Tibial artery (tissue), 4 donors: ENCODE measurements at regions not wholly inside any gene's neighbourhood (a gene's known extent, or its start where the extent isn't known, plus 50 kb on each side); places are given as distances from the start of the nearest gene placed in this dataset.
A peak's percentile ranks its signal among the peaks of the same experiment; 100 is the strongest.

ENCODE experiments used
- DNase-seq, 2 donors: peaks; one replicate each; pipeline ENCODE4 v3.0.0-alpha.2; 2019
- H3K27ac ChIP-seq, 2 donors: fragments of 200-600 bp; sonication (generic) in 1 of 2; 1 replicate in 1 of 2; 2 replicates in 1 of 2; pipeline ENCODE4 v1.5.1; 2018 to 2019; ENCODE audit warnings: mild to moderate bottlenecking in 1 of 2
- H3K27me3 ChIP-seq, 2 donors: fragments of 200-600 bp; sonication (generic) in 1 of 2; one replicate each; pipeline versions ENCODE4 v1.5.1 to v1.6.0; 2016 to 2019
- H3K36me3 ChIP-seq, 3 donors: fragments of 200-600 bp; sonication (generic) in 2 of 3; one replicate each; pipeline ENCODE4 v1.5.1; 2016 to 2019; ENCODE audit warnings: mild to moderate bottlenecking in 2 of 3
- H3K4me1 ChIP-seq, 4 donors: fragments of 200-600 bp; sonication (generic) in 2 of 4; 1 replicate in 3 of 4; 2 replicates in 1 of 4; pipeline ENCODE4 v1.5.1; 2016 to 2019
- H3K4me3 ChIP-seq, 2 donors: fragments of 200-600 bp; sonication (generic) in 1 of 2; 1 replicate in 1 of 2; 2 replicates in 1 of 2; pipeline ENCODE4 v1.5.1; 2018 to 2019; ENCODE audit warnings: mild to moderate bottlenecking in 2 of 2
- H3K9me3 ChIP-seq, 3 donors: fragments of 200-600 bp; sonication (generic) in 1 of 3; one replicate each; pipeline ENCODE4 v1.5.1; 2016 to 2019
- intact Hi-C: fragments of 100-400 bp; cut with DNase I; formaldehyde crosslinking; loops from one replicate; pipeline ENCODE4 v1.15.0; 2023; ENCODE audit warnings: low total_unique reads
- TF ChIP-seq, protein P1 (sequence below), 2 experiments: fragments of 200-600 bp in 1 of 2; fragments of 450-650 bp in 1 of 2; IDR thresholded peaks; one replicate each; pipeline ENCODE4 v1.5.1; 2017 to 2019; ENCODE audit warnings: antibody characterized with exemption in 2 of 2, mild to moderate bottlenecking in 1 of 2, moderate library complexity in 1 of 2

DNA sequence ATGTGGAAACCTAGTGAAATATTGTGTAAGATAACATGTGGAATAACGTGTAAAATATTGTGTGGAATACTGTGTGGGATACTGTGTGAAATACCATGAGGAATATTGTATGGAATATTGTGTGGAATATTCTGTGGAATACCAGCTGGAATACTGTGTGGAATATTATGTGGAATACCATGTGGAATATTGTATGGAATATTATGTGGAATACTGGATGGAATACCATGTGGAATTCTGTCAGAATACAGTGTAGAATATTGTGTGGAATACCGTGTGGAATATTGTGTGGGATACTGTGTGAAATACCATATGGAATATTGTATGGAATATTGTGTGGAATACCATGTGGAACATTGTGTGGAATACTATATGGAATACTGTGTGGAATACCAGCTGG is 134.6 kb upstream of the CHST15 start:
- Histone ChIP-seq H3K4me1 (peaks cover 5 to 31% (median 28%) of the 10 kb centered on the region in 4 donors), H3K4me3 (no peak overlapping the region), H3K27me3 (no peaks in the 10 kb centered on the region), H3K27ac (no peak overlapping the region), H3K9me3 (no peaks in the 10 kb centered on the region), H3K36me3 (no peaks in the 10 kb centered on the region)
- DNase-seq: no peak
- intact Hi-C loops: loop anchor here (10.0 kb wide), 1 partner anchor 133 kb away; the partner anchor contains the start of gene CHST15
- TF ChIP-seq, protein P1, sequence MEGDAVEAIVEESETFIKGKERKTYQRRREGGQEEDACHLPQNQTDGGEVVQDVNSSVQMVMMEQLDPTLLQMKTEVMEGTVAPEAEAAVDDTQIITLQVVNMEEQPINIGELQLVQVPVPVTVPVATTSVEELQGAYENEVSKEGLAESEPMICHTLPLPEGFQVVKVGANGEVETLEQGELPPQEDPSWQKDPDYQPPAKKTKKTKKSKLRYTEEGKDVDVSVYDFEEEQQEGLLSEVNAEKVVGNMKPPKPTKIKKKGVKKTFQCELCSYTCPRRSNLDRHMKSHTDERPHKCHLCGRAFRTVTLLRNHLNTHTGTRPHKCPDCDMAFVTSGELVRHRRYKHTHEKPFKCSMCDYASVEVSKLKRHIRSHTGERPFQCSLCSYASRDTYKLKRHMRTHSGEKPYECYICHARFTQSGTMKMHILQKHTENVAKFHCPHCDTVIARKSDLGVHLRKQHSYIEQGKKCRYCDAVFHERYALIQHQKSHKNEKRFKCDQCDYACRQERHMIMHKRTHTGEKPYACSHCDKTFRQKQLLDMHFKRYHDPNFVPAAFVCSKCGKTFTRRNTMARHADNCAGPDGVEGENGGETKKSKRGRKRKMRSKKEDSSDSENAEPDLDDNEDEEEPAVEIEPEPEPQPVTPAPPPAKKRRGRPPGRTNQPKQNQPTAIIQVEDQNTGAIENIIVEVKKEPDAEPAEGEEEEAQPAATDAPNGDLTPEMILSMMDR (IDR thresholded peaks at IDR 0.05): no peak

GRCh38 chr10:124227055-124227975 is 133.9 kb upstream of the CHST15 start:
- intact Hi-C loops: loop anchor here (10.0 kb wide), 1 partner anchor 133 kb away; the partner anchor contains the start of gene CHST15
- peaks cover 5 to 38% (median 34%) of the 10 kb centered on the region in 4 donors for H3K4me1 ChIP-seq
- TF ChIP-seq, protein P1 (IDR thresholded peaks at IDR 0.05): no peak
- no peak overlapping the region for H3K27ac ChIP-seq
- H3K4me3 ChIP-seq: no peak overlapping the region
- H3K36me3 ChIP-seq: no peaks in the 10 kb centered on the region
- H3K27me3 ChIP-seq: no peaks in the 10 kb centered on the region
- no peak for DNase-seq
- no peaks in the 10 kb centered on the region for H3K9me3 ChIP-seq

GRCh38 chr10:124226271-124227054 is 133.1 kb upstream of the CHST15 start:
- Histone ChIP-seq H3K27me3 (no peaks in the 10 kb centered on the region), H3K4me3 (no peak overlapping the region), H3K9me3 (no peaks in the 10 kb centered on the region), H3K36me3 (no peaks in the 10 kb centered on the region), H3K27ac (peak overlapping the region; percentile 65 to 71), H3K4me1 (peaks cover 5 to 46% (median 42%) of the 10 kb centered on the region in 4 donors)
- intact Hi-C loops: loop anchor here (10.0 kb wide), 1 partner anchor 132 kb away; the partner anchor contains the start of gene CHST15
- no peak for DNase-seq
- TF ChIP-seq, protein P1 (IDR thresholded peaks at IDR 0.05): no peak

GRCh38 chr10:124225467-124226270 is 132.3 kb upstream of the CHST15 start:
- no peaks in the 10 kb centered on the region for H3K36me3 ChIP-seq
- H3K27ac ChIP-seq: peak overlapping the region; percentile 65 to 71
- no peaks in the 10 kb centered on the region for H3K27me3 ChIP-seq
- TF ChIP-seq, protein P1 (IDR thresholded peaks at IDR 0.05): no peak
- intact Hi-C loops: loop anchor here (10.0 kb wide), 1 partner anchor 131 kb away; the partner anchor contains the start of gene CHST15
- peaks cover 5 to 54% (median 50%) of the 10 kb centered on the region in 4 donors for H3K4me1 ChIP-seq
- DNase-seq: no peak
- no peaks in the 10 kb centered on the region for H3K9me3 ChIP-seq
- H3K4me3 ChIP-seq: no peak overlapping the region

DNA sequence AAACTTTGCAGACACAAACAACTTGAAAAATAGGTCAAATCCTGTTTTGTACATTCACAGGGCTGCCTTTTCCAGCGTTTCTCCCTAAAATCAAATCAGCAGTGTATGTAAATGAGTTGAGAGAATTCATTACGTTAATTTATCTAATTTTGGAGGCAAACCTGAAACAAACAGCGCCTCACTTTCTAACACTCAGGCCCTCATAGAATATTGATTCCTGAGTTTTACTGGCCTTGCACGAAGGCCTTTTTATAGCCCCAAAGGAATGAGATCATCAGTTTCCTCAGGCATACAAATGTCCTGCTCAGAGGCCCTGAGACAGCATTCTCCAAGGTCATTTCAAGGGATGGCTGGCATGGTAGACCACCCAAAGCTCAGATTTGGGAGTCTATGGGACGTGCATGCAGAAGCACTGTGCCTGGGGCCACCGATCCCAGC is 131.7 kb upstream of the CHST15 start:
- DNase-seq: no peak
- intact Hi-C loops: loop anchor here (10.0 kb wide), 1 partner anchor 130 kb away; the partner anchor contains the start of gene CHST15
- Histone ChIP-seq H3K4me3 (no peak overlapping the region), H3K27ac (peak overlapping the region; percentile 65 to 71), H3K4me1 (peaks cover 5 to 60% (median 56%) of the 10 kb centered on the region in 4 donors), H3K27me3 (no peaks in the 10 kb centered on the region), H3K36me3 (no peaks in the 10 kb centered on the region), H3K9me3 (no peaks in the 10 kb centered on the region)
- TF ChIP-seq, protein P1 (IDR thresholded peaks at IDR 0.05): no peak
